GM19467 (cell line): ENCODE measurements at regions not wholly inside any gene's neighbourhood (a gene's known extent, or its start where the extent isn't known, plus 50 kb on each side); places are given as distances from the start of the nearest gene placed in this dataset.
"Not testable (repeated sequence)": the region's sequence is repeated elsewhere in the genome, so short reads cannot be mapped to it uniquely, and the experiment has no call there.

Experiments used
- ATAC-seq: cut with Tn5 transposase; IDR thresholded peaks from one replicate; pipeline ENCODE4 v1.9.1; 2021; ENCODE audit warnings: mild to moderate bottlenecking, moderate library complexity; ENCODE audit not compliant: unreplicated experiment

- ATAC-seq = no peak
Measured at GRCh38 chrX:113390531-113390930, 549.9 kb upstream of the AMOT start.

- ATAC-seq = no peak
Measured at GRCh38 chrX:113389846-113390245, 549.2 kb upstream of the AMOT start.

GRCh38 chrX:113384628-113385027 is 544.0 kb upstream of the AMOT start:
- ATAC-seq = no peak

DNA sequence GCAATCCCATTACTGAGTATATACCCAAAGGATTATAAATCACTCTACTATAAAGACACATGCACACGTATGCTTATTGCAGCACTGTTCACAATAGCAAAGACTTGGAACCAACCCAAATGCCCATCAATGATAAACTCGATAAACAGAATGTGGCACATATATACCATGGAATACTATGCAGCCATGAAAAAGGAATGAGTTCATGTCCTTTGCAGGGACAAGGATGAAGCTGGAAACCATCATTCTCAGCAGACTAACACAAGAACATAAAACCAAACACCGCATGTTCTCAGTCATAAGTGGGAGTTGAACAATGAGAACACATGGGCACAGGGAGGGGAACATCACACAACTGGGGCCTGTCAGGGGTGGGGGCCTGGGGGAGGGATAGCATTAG is 532.8 kb upstream of the AMOT start:
- ATAC-seq = not testable (repeated sequence)

DNA sequence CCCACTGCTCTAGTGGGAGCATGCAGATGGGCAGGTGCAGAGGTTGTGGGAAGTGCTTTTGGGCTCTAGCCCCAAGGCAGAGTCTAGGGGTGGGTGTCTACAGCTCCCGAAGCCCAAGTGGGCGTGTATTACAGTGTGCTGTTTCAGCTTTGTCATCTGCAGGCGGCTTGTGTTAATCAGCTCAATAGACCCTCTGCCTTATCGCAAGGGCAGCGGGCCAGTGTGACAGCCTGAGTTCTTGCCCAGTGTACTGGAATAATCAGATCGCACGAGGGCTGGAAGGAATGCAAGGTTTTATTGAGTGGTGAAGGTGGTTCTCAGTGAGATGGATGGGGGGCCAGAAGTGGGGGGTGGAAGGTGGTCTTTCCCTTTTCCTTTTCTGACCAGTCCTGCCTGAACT is 529.4 kb upstream of the AMOT start:
- no peak for ATAC-seq

- no peak for ATAC-seq
Measured at GRCh38 chrX:113369056-113369455, 528.4 kb upstream of the AMOT start.

DNA sequence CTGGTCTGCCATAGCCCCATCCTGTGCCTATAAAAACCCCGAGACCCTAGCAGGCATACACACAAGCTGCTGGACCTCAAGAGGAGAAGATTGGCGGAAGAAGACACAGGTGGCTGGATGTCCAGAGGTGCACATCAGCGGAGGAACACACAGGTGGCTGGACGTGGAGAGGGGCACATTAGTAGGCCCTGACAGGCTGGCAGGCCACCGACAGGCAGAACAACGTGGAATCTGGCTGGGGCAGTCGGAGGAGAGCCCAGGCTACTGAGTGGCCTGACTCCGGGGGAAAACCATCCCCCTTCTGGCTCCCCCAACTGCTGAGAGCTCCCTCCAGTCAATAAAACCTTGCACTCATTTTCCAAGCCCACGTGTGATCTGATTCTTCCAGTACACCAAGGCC is 512.5 kb upstream of the AMOT start:
- ATAC-seq = no peak

GRCh38 chrX:113330416-113330815 is 489.8 kb upstream of the AMOT start:
- ATAC-seq = no peak

- no peak for ATAC-seq
Measured at GRCh38 chrX:113315927-113316326, 475.3 kb upstream of the AMOT start.

- no peak for ATAC-seq
Measured at GRCh38 chrX:113305496-113305895, 464.9 kb upstream of the AMOT start.

DNA sequence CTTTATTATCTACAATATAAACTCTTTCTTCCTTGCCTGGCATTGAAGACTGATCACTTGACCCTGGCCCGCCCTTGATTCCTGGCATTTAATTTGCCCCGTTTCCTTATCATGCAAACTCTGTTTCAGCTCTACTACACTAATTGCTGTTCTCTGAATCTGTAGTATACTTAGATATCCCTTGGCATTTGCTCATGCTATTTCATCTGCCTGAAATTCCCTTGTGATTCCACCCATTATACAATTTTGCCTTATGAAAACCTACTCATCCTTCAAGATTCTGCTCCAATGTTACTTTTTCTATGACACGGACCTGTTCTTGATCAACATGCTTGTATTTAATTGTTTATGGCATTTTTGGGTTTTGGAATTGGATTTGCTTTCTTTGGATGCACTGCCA is 459.9 kb upstream of the AMOT start:
- no peak for ATAC-seq

- no peak for ATAC-seq
Measured at GRCh38 chrX:113297437-113297836, 456.8 kb upstream of the AMOT start.

GRCh38 chrX:113289503-113289902 is 448.9 kb upstream of the AMOT start:
- no peak for ATAC-seq

- no peak for ATAC-seq
Measured at GRCh38 chrX:113287761-113288160, 447.1 kb upstream of the AMOT start.

GRCh38 chrX:113275804-113276203 is 435.2 kb upstream of the AMOT start:
- ATAC-seq = no peak

DNA sequence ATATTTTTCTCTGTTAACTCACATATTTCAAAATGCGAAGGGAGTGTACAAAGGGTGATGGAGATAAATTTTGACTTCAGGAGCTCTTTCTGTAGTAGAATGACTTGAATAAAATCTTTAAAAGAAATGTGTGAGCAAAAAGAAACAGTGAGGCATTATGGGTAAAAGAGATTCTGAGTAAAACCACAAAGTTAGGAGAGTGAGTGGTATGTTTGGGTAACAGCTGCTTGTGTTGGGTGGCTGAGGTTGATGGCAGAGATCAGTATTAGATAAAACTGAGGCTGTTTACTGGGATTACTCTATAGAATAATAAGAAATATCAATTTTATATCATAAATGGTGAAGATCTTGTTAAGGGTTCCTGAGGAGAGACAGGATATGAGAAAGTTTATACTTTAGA is 434.2 kb upstream of the AMOT start:
- no peak for ATAC-seq

DNA sequence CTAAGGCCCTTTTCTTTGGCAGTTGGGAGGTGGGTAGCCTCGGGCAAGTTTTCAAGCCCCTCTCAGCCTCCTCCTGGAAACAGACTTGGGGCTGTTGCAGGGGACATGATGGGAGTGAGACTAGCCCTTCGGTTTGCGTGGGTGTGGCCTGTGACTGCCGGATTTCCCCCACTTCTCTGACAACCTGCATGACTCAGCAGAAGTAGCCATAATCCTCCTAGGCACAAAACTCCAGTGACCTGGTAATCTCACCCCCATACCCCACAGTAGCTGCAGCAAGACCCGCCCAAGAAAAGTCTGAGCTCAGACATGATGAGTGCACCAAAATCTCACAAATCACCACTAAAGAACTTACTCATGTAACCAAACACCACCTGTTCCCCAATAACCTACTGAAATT is 433.7 kb upstream of the AMOT start:
- ATAC-seq = no peak

- no peak for ATAC-seq
Measured at GRCh38 chrX:113269203-113269602, 428.6 kb upstream of the AMOT start.

DNA sequence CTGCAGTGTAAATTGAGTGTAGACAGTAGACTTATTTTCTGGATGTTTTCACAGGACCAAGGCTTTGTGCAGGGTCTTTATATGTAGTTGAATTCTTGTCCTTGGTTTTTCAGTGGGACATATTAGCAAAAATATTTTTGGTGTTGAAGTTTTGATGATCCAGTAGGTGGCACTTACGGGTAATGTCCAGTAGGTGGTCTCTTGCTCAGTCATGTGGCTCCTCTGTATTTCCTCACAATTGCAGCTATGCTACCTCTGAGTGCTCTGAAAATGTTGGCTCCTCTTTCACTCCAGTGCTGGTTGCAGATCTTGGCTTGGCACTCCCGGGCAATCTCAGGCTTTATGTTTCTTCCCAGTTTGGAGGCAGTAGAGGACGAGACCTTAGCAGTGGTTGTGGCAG is 419.8 kb upstream of the AMOT start:
- no peak for ATAC-seq

DNA sequence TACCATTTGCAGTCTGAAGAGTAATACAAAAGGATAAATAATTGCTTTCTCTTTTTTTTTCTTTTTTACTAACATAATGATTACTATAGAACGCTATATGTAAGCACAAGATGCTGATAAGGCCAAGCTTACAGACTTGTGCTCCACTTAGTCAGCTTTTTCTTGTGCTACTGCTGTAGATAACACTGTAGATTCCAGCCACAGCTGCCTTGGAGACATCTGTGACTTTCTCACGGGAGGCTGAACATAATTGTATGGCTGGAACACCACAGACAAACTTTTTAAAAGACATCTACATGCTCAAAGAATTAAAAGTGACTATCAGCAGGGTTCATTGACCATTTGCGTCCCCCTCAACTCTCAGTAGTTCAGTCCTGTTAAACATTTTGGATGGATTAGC is 381.7 kb upstream of the AMOT start:
- ATAC-seq = no peak

DNA sequence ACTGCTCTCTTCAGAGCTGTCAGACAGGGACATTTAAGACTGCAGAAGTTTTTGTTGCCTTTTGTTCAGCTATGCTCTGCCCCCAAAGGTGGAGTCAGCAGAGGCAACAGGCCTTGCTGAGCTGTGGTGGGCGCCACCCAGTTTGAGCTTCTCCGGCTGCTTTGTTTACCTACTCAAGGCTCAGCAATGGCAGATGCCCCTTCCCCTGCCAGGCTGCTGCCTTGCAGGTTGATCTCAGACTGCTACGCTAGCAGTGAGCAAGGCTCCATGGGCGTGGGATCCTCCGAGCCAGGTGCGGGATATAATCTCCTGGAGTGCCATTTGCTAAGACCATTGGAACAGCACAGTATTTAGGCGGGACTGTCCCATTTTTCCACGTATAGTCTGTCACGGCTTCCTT is 371.4 kb upstream of the AMOT start:
- ATAC-seq = no peak

GRCh38 chrX:113202601-113203000 is 362.0 kb upstream of the AMOT start:
- ATAC-seq = no peak

DNA sequence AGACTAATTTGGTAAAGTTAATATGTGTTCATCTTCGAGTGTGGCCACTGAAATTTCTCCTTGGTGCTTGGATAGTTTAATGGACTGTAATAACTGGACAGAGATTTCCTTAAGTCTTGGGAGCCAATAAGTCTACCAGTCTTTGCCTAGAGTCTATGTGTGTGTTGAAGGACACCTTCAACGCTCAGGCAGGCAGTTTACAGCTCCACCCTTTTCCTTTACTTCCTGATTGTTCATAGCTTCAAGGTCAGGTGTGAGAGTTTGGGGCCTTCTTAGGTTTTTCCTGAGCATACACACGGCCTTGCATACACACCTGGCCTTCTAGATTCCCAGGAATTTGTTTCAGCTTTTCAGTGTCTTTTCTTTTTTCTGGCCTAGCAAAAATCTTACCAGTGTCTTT is 355.3 kb upstream of the AMOT start:
- no peak for ATAC-seq

GRCh38 chrX:113192418-113192817 is 351.8 kb upstream of the AMOT start:
- no peak for ATAC-seq
